ENCODE measurements at regions not wholly inside any gene's neighbourhood (a gene's known extent, or its start where the extent isn't known, plus 50 kb on each side); places are given as distances from the start of the nearest gene placed in this dataset.

GRCh38 chr5:136720674-136721073 lies 355.3 kb upstream of the TRPC7 start:
- no peaks in the 10 kb centered on the region for H3K9me3 ChIP-seq
- no peaks in the 10 kb centered on the region for H3K36me3 ChIP-seq
- DNase-seq: no peak
- no peak overlapping the region for H3K4me3 ChIP-seq
- H3K4me1 ChIP-seq: no peaks in the 10 kb centered on the region
- H3K27me3 ChIP-seq: no peaks in the 10 kb centered on the region
- H3K27ac ChIP-seq: no peak overlapping the region
- TF ChIP-seq POLR2A (IDR thresholded peaks at IDR 0.05): no peak
- TF ChIP-seq, protein P1, sequence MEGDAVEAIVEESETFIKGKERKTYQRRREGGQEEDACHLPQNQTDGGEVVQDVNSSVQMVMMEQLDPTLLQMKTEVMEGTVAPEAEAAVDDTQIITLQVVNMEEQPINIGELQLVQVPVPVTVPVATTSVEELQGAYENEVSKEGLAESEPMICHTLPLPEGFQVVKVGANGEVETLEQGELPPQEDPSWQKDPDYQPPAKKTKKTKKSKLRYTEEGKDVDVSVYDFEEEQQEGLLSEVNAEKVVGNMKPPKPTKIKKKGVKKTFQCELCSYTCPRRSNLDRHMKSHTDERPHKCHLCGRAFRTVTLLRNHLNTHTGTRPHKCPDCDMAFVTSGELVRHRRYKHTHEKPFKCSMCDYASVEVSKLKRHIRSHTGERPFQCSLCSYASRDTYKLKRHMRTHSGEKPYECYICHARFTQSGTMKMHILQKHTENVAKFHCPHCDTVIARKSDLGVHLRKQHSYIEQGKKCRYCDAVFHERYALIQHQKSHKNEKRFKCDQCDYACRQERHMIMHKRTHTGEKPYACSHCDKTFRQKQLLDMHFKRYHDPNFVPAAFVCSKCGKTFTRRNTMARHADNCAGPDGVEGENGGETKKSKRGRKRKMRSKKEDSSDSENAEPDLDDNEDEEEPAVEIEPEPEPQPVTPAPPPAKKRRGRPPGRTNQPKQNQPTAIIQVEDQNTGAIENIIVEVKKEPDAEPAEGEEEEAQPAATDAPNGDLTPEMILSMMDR (IDR thresholded peaks at IDR 0.05): no peak

GRCh38 chr5:136717917-136718316 lies 352.6 kb upstream of the TRPC7 start:
- no peaks in the 10 kb centered on the region for H3K9me3 ChIP-seq
- no peak for DNase-seq
- no peak overlapping the region for H3K27ac ChIP-seq
- H3K4me3 ChIP-seq: no peak overlapping the region
- no peak for TF ChIP-seq POLR2A (IDR thresholded peaks at IDR 0.05)
- TF ChIP-seq, protein P1 (IDR thresholded peaks at IDR 0.05): no peak
- no peaks in the 10 kb centered on the region for H3K27me3 ChIP-seq
- no peaks in the 10 kb centered on the region for H3K36me3 ChIP-seq
- H3K4me1 ChIP-seq: no peaks in the 10 kb centered on the region

- Histone ChIP-seq H3K4me1 (no peaks in the 10 kb centered on the region), H3K4me3 (no peak overlapping the region), H3K9me3 (no peaks in the 10 kb centered on the region), H3K27ac (no peak overlapping the region), H3K27me3 (no peaks in the 10 kb centered on the region), H3K36me3 (no peaks in the 10 kb centered on the region)
- DNase-seq: no peak
- TF ChIP-seq, protein P1 (IDR thresholded peaks at IDR 0.05): no peak
- no peak for TF ChIP-seq POLR2A (IDR thresholded peaks at IDR 0.05)
These were observed 348.9 kb upstream of the TRPC7 start for GRCh38 chr5:136714286-136714685.

DNA sequence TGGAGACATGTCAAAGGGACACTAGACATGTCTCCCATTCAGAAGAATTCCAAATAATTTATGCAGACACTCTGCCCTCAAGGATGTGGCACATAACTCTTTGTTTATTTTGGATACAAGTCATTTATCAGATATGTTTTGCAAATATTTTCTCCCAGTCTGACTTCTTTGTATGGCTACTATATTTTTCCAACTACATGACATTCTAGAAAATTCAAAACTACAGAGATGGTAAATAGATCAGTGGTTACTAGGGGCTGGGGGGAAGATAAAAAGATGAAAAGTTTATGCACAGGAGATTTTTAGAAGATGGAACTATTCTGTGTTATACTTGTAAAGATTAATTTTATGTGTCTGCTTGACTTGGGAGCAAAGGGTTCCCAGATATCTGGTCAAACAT lies 347.3 kb upstream of the TRPC7 start:
- TF ChIP-seq, protein P1 (IDR thresholded peaks at IDR 0.05): no peak
- Histone ChIP-seq H3K4me1 (no peaks in the 10 kb centered on the region), H3K9me3 (no peaks in the 10 kb centered on the region), H3K36me3 (no peaks in the 10 kb centered on the region), H3K27ac (no peak overlapping the region), H3K27me3 (no peaks in the 10 kb centered on the region), H3K4me3 (no peak overlapping the region)
- DNase-seq: no peak

DNA sequence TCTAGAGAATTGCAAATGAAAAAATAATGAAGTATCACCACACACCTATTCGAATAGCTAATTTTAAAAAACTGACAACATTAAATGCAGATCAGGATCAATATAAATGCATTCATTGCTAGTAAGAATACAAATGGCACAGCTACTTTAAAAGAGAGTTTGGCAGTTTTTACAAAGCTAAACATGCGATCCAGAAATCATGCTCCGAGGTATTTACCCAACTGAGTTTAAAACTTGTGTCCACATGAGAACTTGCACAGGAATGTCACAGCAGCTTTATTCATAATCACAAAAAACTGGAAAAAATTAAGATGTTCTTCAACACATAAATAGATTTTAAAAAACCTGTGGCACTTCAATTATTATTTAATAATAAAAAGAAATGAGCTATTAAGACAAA lies 345.5 kb upstream of the TRPC7 start:
- H3K9me3 ChIP-seq: no peaks in the 10 kb centered on the region
- no peaks in the 10 kb centered on the region for H3K27me3 ChIP-seq
- no peaks in the 10 kb centered on the region for H3K4me1 ChIP-seq
- no peak overlapping the region for H3K27ac ChIP-seq
- no peak for DNase-seq
- H3K36me3 ChIP-seq: no peaks in the 10 kb centered on the region
- TF ChIP-seq POLR2A (IDR thresholded peaks at IDR 0.05): no peak
- TF ChIP-seq, protein P1 (IDR thresholded peaks at IDR 0.05): no peak
- no peak overlapping the region for H3K4me3 ChIP-seq

GRCh38 chr5:136703706-136704105 lies 338.4 kb upstream of the TRPC7 start:
- H3K36me3 ChIP-seq: no peaks in the 10 kb centered on the region
- no peaks in the 10 kb centered on the region for H3K4me1 ChIP-seq
- TF ChIP-seq POLR2A (IDR thresholded peaks at IDR 0.05): no peak
- TF ChIP-seq, protein P1 (IDR thresholded peaks at IDR 0.05): no peak
- no peak for DNase-seq
- H3K4me3 ChIP-seq: no peak overlapping the region
- H3K9me3 ChIP-seq: no peaks in the 10 kb centered on the region
- no peak overlapping the region for H3K27ac ChIP-seq
- H3K27me3 ChIP-seq: no peaks in the 10 kb centered on the region

Measured in Peyer's patch (tissue), 4 donors.